ENCODE measurements at regions not wholly inside any gene's neighbourhood (a gene's known extent, or its start where the extent isn't known, plus 50 kb on each side); places are given as distances from the start of the nearest gene placed in this dataset.

GRCh38 chr6:23016696-23017095 lies 447.3 kb downstream of the HDGFL1 start:
- no peak for TF ChIP-seq CTCF (IDR thresholded peaks at IDR 0.05)
- TF ChIP-seq POLR2A (IDR thresholded peaks at IDR 0.05), result no peak
